ENCODE measurements at regions not wholly inside any gene's neighbourhood (a gene's known extent, or its start where the extent isn't known, plus 50 kb on each side); places are given as distances from the start of the nearest gene placed in this dataset.

DNA sequence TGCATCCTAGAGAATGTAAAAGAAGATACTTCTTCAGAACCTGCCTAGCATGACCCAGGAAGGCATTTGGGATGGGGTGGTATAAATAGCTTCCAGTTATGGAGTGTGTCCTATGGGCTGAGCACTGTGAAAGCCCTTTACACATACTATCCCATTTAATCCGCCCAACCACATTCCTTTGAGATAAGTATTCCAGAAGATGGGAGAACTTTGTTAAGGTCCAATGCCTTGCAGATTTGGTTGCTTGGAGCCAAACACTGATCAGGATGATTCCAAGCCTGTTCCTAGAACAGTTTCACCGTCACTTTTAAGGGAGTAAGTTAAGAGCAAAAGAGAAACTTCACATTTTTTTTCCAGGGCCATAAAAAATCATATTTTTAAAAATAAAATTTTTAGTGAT, 82.5 kb upstream of the CLMN start:
- H2AFZ ChIP-seq (ENCODE audit: low read depth, low read length): no peak overlapping the region

DNA sequence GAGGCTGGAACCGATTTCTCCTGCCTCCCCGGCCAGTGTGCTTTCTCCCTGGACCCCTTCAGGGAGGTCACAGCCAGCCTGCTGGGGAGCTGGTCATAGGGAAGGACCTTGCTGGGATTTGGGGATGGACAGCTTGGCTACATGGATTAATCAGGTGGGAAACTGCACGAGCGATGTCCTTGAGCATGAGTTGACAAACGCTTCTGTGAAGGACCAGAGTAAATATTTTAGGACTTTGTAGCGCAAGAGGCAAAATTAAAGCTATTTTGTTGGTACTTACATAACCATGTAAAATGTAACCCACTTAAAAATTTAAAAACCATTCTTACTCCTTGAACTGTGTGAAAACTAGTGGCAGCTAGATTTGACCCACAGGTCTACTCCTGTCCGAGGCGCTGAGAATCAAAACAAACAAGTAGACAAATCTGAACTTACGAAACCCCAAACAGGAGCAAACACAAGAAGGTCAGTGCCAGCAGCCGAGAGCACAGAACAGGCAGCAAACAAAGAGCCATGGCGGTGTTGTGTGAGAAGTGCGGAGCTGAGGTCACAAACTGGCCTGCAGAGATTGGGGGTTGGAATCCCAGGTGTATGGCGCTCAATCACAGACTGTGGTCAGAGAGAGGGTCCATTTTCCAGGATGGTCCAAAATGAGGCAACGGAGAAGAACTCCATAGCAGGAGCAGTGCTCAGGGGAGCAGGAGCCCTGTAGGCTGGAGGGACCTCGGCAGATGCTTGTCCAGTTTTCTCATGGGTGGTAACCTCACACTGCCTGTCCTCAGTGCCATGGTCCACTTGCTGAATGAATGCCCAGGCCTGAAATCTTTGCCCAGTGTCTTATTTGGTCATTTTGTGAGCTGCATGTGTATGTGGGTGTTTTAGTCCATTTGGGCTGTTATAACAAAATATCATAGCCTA, 79.2 kb upstream of the CLMN start:
- H3K79me2 ChIP-seq (ENCODE audit: insufficient read depth, low read length): no peaks in the 10 kb centered on the region
- no peaks in the 10 kb centered on the region for H3K9me3 ChIP-seq (ENCODE audit: insufficient read depth, low read length, severe bottlenecking)
- TF ChIP-seq EZH2 (IDR thresholded peaks at IDR 0.05; ENCODE audit: borderline replicate concordance, low read depth, low read length, severe bottlenecking) (no peak), CTCF (IDR thresholded peaks at IDR 0.05; ENCODE audit: borderline replicate concordance, extremely low read depth, low read length, poor library complexity, severe bottlenecking) (no peak)
- ATAC-seq (ENCODE audit: insufficient read depth, low read depth) (no peak), DNase-seq (no peak)
- H3K27me3 ChIP-seq (ENCODE audit: insufficient read depth, low read length, poor library complexity): no peaks in the 10 kb centered on the region
- no peak overlapping the region for H2AFZ ChIP-seq (ENCODE audit: low read depth, low read length)
- H3K4me3 ChIP-seq (ENCODE audit: low read depth in 1 of 2, low read length in 2 of 2): no peak overlapping the region
- H3K27ac ChIP-seq (ENCODE audit: low read length): no peak overlapping the region
- H3K36me3 ChIP-seq (ENCODE audit: insufficient read depth, low read length): no peaks in the 10 kb centered on the region
- H3K9ac ChIP-seq (ENCODE audit: low read depth, low read length): no peak overlapping the region
- H3K4me1 ChIP-seq (ENCODE audit: insufficient read depth, low read length): no peaks in the 10 kb centered on the region
- no peaks in the 10 kb centered on the region for H4K20me1 ChIP-seq (ENCODE audit: insufficient read depth, low read length)
- H3K4me2 ChIP-seq (ENCODE audit: insufficient read depth, low read length): no peak overlapping the region

More for the DNA sequence above, 82.5 kb upstream of the CLMN start:
- H3K4me2 ChIP-seq (ENCODE audit: insufficient read depth, low read length): no peak overlapping the region
- no peak overlapping the region for H3K9ac ChIP-seq (ENCODE audit: low read depth, low read length)
- no peak for TF ChIP-seq CTCF (IDR thresholded peaks at IDR 0.05; ENCODE audit: borderline replicate concordance, extremely low read depth, low read length, poor library complexity, severe bottlenecking)
- TF ChIP-seq EZH2 (IDR thresholded peaks at IDR 0.05; ENCODE audit: borderline replicate concordance, low read depth, low read length, severe bottlenecking): no peak
- no peaks in the 10 kb centered on the region for H3K36me3 ChIP-seq (ENCODE audit: insufficient read depth, low read length)
- no peaks in the 10 kb centered on the region for H3K9me3 ChIP-seq (ENCODE audit: insufficient read depth, low read length, severe bottlenecking)
- ATAC-seq (ENCODE audit: insufficient read depth, low read depth) (no peak), DNase-seq (no peak)
- no peaks in the 10 kb centered on the region for H4K20me1 ChIP-seq (ENCODE audit: insufficient read depth, low read length)
- H3K79me2 ChIP-seq (ENCODE audit: insufficient read depth, low read length): no peaks in the 10 kb centered on the region
- H3K4me3 ChIP-seq (ENCODE audit: low read depth in 1 of 2, low read length in 2 of 2): no peak overlapping the region
- H3K27me3 ChIP-seq (ENCODE audit: insufficient read depth, low read length, poor library complexity): no peaks in the 10 kb centered on the region
- H3K27ac ChIP-seq (ENCODE audit: low read length): no peak overlapping the region
- no peaks in the 10 kb centered on the region for H3K4me1 ChIP-seq (ENCODE audit: insufficient read depth, low read length)

GRCh38 chr14:95397325-95397724, 77.6 kb upstream of the CLMN start:
- Histone ChIP-seq H3K27me3 (ENCODE audit: insufficient read depth, low read length, poor library complexity) (no peaks in the 10 kb centered on the region), H3K9ac (ENCODE audit: low read depth, low read length) (no peak overlapping the region), H3K4me3 (ENCODE audit: low read depth in 1 of 2, low read length in 2 of 2) (no peak overlapping the region), H3K4me1 (ENCODE audit: insufficient read depth, low read length) (no peaks in the 10 kb centered on the region), H3K9me3 (ENCODE audit: insufficient read depth, low read length, severe bottlenecking) (no peaks in the 10 kb centered on the region), H3K27ac (ENCODE audit: low read length) (no peak overlapping the region), H3K4me2 (ENCODE audit: insufficient read depth, low read length) (no peak overlapping the region), H2AFZ (ENCODE audit: low read depth, low read length) (no peak overlapping the region), H3K79me2 (ENCODE audit: insufficient read depth, low read length) (no peaks in the 10 kb centered on the region), H3K36me3 (ENCODE audit: insufficient read depth, low read length) (no peaks in the 10 kb centered on the region), H4K20me1 (ENCODE audit: insufficient read depth, low read length) (no peaks in the 10 kb centered on the region)
- no peak for ATAC-seq (ENCODE audit: insufficient read depth, low read depth)
- TF ChIP-seq EZH2 (IDR thresholded peaks at IDR 0.05; ENCODE audit: borderline replicate concordance, low read depth, low read length, severe bottlenecking) (no peak), CTCF (IDR thresholded peaks at IDR 0.05; ENCODE audit: borderline replicate concordance, extremely low read depth, low read length, poor library complexity, severe bottlenecking) (no peak)
- DNase-seq: no peak

All from DND-41 (cell line).